DOHH2 (cell line): ENCODE measurements at regions not wholly inside any gene's neighbourhood (a gene's known extent, or its start where the extent isn't known, plus 50 kb on each side); places are given as distances from the start of the nearest gene placed in this dataset.

Experiments
- H3F3A ChIP-seq: fragments of 200-600 bp; sonication (generic), shearing (Covaris generic); 2 replicates; pipeline ENCODE4 v1.6.0; 2016; ENCODE audit warnings: antibody characterized with exemption, mild to moderate bottlenecking; ENCODE audit not compliant: control insufficient read depth, insufficient read depth
- H3K27ac ChIP-seq: fragments of 200-600 bp; sonication (generic); 2 replicates; pipeline ENCODE4 v1.5.1; 2014; ENCODE audit warnings: low read depth, mild to moderate bottlenecking, low read length, moderate library complexity
- H3K27me3 ChIP-seq: fragments of 200-600 bp; sonication (generic); 2 replicates; pipeline ENCODE4 v1.6.1; 2014; ENCODE audit warnings: mild to moderate bottlenecking, low read length, mixed read lengths; ENCODE audit not compliant: control insufficient read depth
- H3K36me3 ChIP-seq: fragments of 200-600 bp; sonication (generic); 2 replicates; pipeline ENCODE4 v1.6.1; 2014; ENCODE audit warnings: mild to moderate bottlenecking, low read length, moderate library complexity, mixed read lengths; ENCODE audit not compliant: control insufficient read depth
- H3K4me1 ChIP-seq: fragments of 200-600 bp; sonication (generic); 2 replicates; pipeline ENCODE4 v1.6.1; 2014; ENCODE audit warnings: mild to moderate bottlenecking, low read length, mixed read lengths; ENCODE audit not compliant: control insufficient read depth
- H3K4me2 ChIP-seq: fragments of 200-600 bp; sonication (generic); 2 replicates; pipeline ENCODE4 v1.6.0; 2014; ENCODE audit warnings: mild to moderate bottlenecking, low read length, moderate library complexity
- H3K4me3 ChIP-seq: fragments of 200-600 bp; sonication (generic); 2 replicates; pipeline ENCODE4 v1.5.1; 2014; ENCODE audit warnings: mild to moderate bottlenecking, low read length, mixed read lengths
- H3K79me2 ChIP-seq: fragments of 200-600 bp; sonication (generic); 2 replicates; pipeline ENCODE4 v1.6.1; 2014; ENCODE audit warnings: mild to moderate bottlenecking, low read length, mixed read lengths; ENCODE audit not compliant: control insufficient read depth
- H3K9me2 ChIP-seq: fragments of 200-600 bp; sonication (generic); replicated peaks from 2 replicates; pipeline ENCODE4 v1.6.1; 2014; ENCODE audit warnings: mild to moderate bottlenecking, low read length, mixed read lengths; ENCODE audit not compliant: control insufficient read depth
- H3K9me3 ChIP-seq: fragments of 200-600 bp; sonication (generic); 2 replicates; pipeline ENCODE4 v1.6.1; 2014; ENCODE audit warnings: antibody characterized with exemption, low read length, mixed read lengths; ENCODE audit not compliant: control insufficient read depth, insufficient read depth
- H4K20me1 ChIP-seq: fragments of 200-600 bp; sonication (generic); 2 replicates; pipeline ENCODE4 v1.6.0; 2014; ENCODE audit warnings: low read depth, mild to moderate bottlenecking, antibody characterized with exemption, low read length, moderate library complexity; ENCODE audit not compliant: control insufficient read depth, insufficient read depth
- CTCF ChIP-seq: fragments of 200-600 bp; sonication (generic); IDR thresholded peaks from one replicate; pipeline ENCODE4 v1.5.1; 2014; ENCODE audit warnings: antibody characterized with exemption, mild to moderate bottlenecking, low read depth, low read length; ENCODE audit not compliant: poor library complexity, severe bottlenecking
- EZH2phosphoT487 ChIP-seq: fragments of 200-600 bp; sonication (generic); IDR thresholded peaks from 2 replicates; pipeline ENCODE4 v1.6.1; 2017; ENCODE audit warnings: borderline replicate concordance, mild to moderate bottlenecking, antibody characterized with exemption, low read length, moderate library complexity, mixed read lengths

- no peak overlapping the region for H3K4me3 ChIP-seq
- no peak overlapping the region for H3K27ac ChIP-seq
- H4K20me1 ChIP-seq: no peaks in the 10 kb centered on the region
- no peaks in the 10 kb centered on the region for H3K79me2 ChIP-seq
- H3K27me3 ChIP-seq: no peaks in the 10 kb centered on the region
- no peaks in the 10 kb centered on the region for H3F3A ChIP-seq
- no peaks in the 10 kb centered on the region for H3K4me1 ChIP-seq
- H3K9me2 ChIP-seq: no peaks in the 10 kb centered on the region
- H3K4me2 ChIP-seq: no peak overlapping the region
- no peaks in the 10 kb centered on the region for H3K36me3 ChIP-seq
- no peaks in the 10 kb centered on the region for H3K9me3 ChIP-seq
- TF ChIP-seq CTCF: no peak
- TF ChIP-seq EZH2phosphoT487: no peak
Observed at GRCh38 chr18:25659541-25659940, 307.6 kb upstream of the ZNF521 start.

- H4K20me1 ChIP-seq: no peaks in the 10 kb centered on the region
- H3K36me3 ChIP-seq: no peaks in the 10 kb centered on the region
- H3K4me1 ChIP-seq: no peaks in the 10 kb centered on the region
- H3K27me3 ChIP-seq: no peaks in the 10 kb centered on the region
- no peaks in the 10 kb centered on the region for H3K9me3 ChIP-seq
- H3F3A ChIP-seq: no peaks in the 10 kb centered on the region
- no peaks in the 10 kb centered on the region for H3K79me2 ChIP-seq
- H3K4me3 ChIP-seq: no peak overlapping the region
- no peaks in the 10 kb centered on the region for H3K9me2 ChIP-seq
- no peak for TF ChIP-seq CTCF
- TF ChIP-seq EZH2phosphoT487: no peak
- no peak overlapping the region for H3K27ac ChIP-seq
- H3K4me2 ChIP-seq: no peak overlapping the region
Observed at GRCh38 chr18:25658476-25658875, 306.5 kb upstream of the ZNF521 start.

GRCh38 chr18:25651553-25651952 is 299.6 kb upstream of the ZNF521 start:
- Histone ChIP-seq H3K79me2 (no peaks in the 10 kb centered on the region), H3F3A (no peaks in the 10 kb centered on the region), H3K9me3 (no peaks in the 10 kb centered on the region), H3K9me2 (no peaks in the 10 kb centered on the region), H3K4me3 (no peak overlapping the region), H3K36me3 (no peaks in the 10 kb centered on the region), H4K20me1 (no peaks in the 10 kb centered on the region), H3K4me2 (no peak overlapping the region), H3K27me3 (no peaks in the 10 kb centered on the region), H3K27ac (no peak overlapping the region), H3K4me1 (no peaks in the 10 kb centered on the region)
- no peak for TF ChIP-seq CTCF
- TF ChIP-seq EZH2phosphoT487: no peak
